NB4 (cell line): ENCODE measurements at regions not wholly inside any gene's neighbourhood (a gene's known extent, or its start where the extent isn't known, plus 50 kb on each side); places are given as distances from the start of the nearest gene placed in this dataset.

Experiments used
- DNase-seq: peaks from one replicate; pipeline ENCODE4 v3.0.0; 2010; ENCODE audit warnings: low read depth
- H3K4me3 ChIP-seq: one replicate; pipeline ENCODE4 v1.5.1; 2011; ENCODE audit warnings: mild to moderate bottlenecking, low read depth, low read length, moderate library complexity
- MAX ChIP-seq: IDR thresholded peaks from 2 replicates; pipeline ENCODE4 v1.6.1; 2011; ENCODE audit warnings: low read depth, low read length
- MYC ChIP-seq: IDR thresholded peaks from 2 replicates; pipeline ENCODE4 v1.6.1; 2011; ENCODE audit warnings: low read depth, low read length
- POLR2A ChIP-seq: IDR thresholded peaks from 2 replicates; pipeline ENCODE4 v1.6.1; 2011; ENCODE audit warnings: mild to moderate bottlenecking; ENCODE audit not compliant: insufficient read length; ENCODE audit errors: extremely low read depth
- TF ChIP-seq, protein P1 (sequence below): IDR thresholded peaks from one replicate; pipeline ENCODE4 v1.5.1; 2012; ENCODE audit warnings: low read depth, low read length

DNA sequence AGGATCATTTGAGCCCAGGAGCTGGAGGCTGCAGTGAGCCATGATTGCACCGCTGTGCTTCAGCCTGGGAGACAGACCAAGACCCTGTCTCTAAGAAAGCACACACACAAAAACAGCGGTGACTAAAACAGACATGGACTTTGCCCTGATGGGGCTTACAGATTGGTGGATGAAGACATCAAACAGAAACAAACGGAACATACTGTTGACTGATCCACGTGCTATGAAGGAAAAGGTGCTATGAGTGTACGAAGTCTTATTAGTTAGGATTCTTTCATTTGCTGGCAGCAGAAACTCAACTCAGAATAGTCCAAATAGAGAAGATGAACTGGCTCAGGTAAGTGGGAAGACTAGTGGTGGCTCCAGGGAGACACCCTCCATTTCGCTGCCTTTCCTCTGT is 309.8 kb upstream of the N4BP1 start:
- H3K4me3 ChIP-seq = no peak overlapping the region
- no peak for DNase-seq
- no peak for TF ChIP-seq MAX
- no peak for TF ChIP-seq POLR2A
- TF ChIP-seq, protein P1, sequence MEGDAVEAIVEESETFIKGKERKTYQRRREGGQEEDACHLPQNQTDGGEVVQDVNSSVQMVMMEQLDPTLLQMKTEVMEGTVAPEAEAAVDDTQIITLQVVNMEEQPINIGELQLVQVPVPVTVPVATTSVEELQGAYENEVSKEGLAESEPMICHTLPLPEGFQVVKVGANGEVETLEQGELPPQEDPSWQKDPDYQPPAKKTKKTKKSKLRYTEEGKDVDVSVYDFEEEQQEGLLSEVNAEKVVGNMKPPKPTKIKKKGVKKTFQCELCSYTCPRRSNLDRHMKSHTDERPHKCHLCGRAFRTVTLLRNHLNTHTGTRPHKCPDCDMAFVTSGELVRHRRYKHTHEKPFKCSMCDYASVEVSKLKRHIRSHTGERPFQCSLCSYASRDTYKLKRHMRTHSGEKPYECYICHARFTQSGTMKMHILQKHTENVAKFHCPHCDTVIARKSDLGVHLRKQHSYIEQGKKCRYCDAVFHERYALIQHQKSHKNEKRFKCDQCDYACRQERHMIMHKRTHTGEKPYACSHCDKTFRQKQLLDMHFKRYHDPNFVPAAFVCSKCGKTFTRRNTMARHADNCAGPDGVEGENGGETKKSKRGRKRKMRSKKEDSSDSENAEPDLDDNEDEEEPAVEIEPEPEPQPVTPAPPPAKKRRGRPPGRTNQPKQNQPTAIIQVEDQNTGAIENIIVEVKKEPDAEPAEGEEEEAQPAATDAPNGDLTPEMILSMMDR = no peak
- TF ChIP-seq MYC = no peak

- TF ChIP-seq MAX (no peak), POLR2A (no peak), MYC (no peak)
- TF ChIP-seq, protein P1 = no peak
- no peak for DNase-seq
- no peak overlapping the region for H3K4me3 ChIP-seq
Observed at GRCh38 chr16:48918520-48919258, 308.7 kb upstream of the N4BP1 start.

DNA sequence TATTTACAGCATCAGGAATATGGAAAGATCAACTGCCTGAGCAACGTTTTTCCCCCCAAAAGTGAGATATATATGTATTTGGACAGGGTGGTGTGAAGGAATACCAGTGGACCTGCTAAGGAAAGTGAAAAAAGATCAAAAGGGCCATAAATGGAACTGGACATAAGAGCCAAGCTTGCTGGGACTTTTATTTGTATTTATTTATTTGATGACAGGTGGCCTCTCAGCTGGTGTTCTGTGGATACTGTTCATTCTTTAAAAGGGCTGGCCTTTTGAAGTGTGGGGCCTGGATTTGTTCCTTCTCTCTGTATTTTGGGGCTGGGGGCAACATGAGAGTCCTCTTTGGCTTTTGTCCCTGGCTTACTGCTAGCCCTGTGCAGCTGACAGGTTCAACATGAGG is 306.6 kb upstream of the N4BP1 start:
- TF ChIP-seq MYC = no peak
- no peak for TF ChIP-seq MAX
- TF ChIP-seq POLR2A = no peak
- TF ChIP-seq, protein P1 = no peak
- H3K4me3 ChIP-seq = no peak overlapping the region
- DNase-seq = no peak

- TF ChIP-seq POLR2A (no peak), MYC (no peak), MAX (no peak)
- TF ChIP-seq, protein P1 = no peak
- no peak overlapping the region for H3K4me3 ChIP-seq
- DNase-seq = no peak
Observed at GRCh38 chr16:48914070-48914469, 304.1 kb upstream of the N4BP1 start.

DNA sequence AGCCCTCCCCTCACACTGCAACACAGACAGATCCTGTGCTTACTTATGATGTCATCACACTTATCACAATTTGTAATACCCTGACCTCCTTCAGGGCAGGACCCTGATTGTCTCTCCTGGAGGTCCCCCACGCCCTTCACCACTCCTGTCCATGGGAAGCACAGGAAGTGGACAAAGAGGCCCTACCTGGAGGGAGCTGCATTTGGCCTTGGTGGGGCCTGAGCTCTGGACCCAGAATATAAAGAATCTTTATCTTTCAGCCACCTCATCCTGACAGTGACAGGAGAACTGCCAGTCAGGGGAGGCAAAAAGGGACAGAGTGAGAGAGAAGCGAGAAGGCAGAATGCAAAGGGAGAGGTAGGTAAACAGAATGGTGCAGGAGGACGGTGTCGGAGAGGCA is 303.4 kb upstream of the N4BP1 start:
- no peak for DNase-seq
- H3K4me3 ChIP-seq = no peak overlapping the region
- TF ChIP-seq MAX = no peak
- TF ChIP-seq, protein P1 = no peak

- DNase-seq = no peak
- no peak overlapping the region for H3K4me3 ChIP-seq
- TF ChIP-seq MYC (no peak), POLR2A (no peak), MAX (no peak)
- TF ChIP-seq, protein P1 = no peak
Observed at GRCh38 chr16:48912360-48912759, 302.4 kb upstream of the N4BP1 start.
